ENCODE measurements at regions not wholly inside any gene's neighbourhood (a gene's known extent, or its start where the extent isn't known, plus 50 kb on each side); places are given as distances from the start of the nearest gene placed in this dataset.
"Not testable (repeated sequence)": the region's sequence is repeated elsewhere in the genome, so short reads cannot be mapped to it uniquely, and the experiment has no call there.

GRCh38 chr6:23554953-23555352 is 571.1 kb upstream of the NRSN1 start:
- not testable (repeated sequence) for TF ChIP-seq ZNF626 (tag by site-specific recombination; IDR thresholded peaks at IDR 0.05); ZNF324 (tag by site-specific recombination; IDR thresholded peaks at IDR 0.05); ZBTB21 (tag by site-specific recombination; IDR thresholded peaks at IDR 0.05); ZBTB7A (tag by site-specific recombination; IDR thresholded peaks at IDR 0.05; ENCODE audit: low read depth); SP2 (tag by site-specific recombination; IDR thresholded peaks at IDR 0.05); CTCF (tag by site-specific recombination; IDR thresholded peaks at IDR 0.05); ZNF341 (tag by site-specific recombination; IDR thresholded peaks at IDR 0.05; ENCODE audit: low read depth)
